ENCODE measurements at regions not wholly inside any gene's neighbourhood (a gene's known extent, or its start where the extent isn't known, plus 50 kb on each side); places are given as distances from the start of the nearest gene placed in this dataset.

- no peak overlapping the region for H3K4me3 ChIP-seq (replicated peaks in 1 of 4; ENCODE audit: control extremely low read depth in 1 of 4, insufficient read depth in 1 of 4, low read depth in 3 of 4, low read length in 4 of 4)
- H3K4me1 ChIP-seq (ENCODE audit: control insufficient read depth, extremely low read depth, insufficient read depth, low read length), result no peaks in the 10 kb centered on the region
- H3K9ac ChIP-seq (ENCODE audit: insufficient read depth, low read length), result no peak overlapping the region
- H2AFZ ChIP-seq (ENCODE audit: low read length), result no peak overlapping the region
- no peaks in the 10 kb centered on the region for H4K20me1 ChIP-seq (ENCODE audit: control insufficient read depth, extremely low read depth, insufficient read depth, low read length)
- no peak for DNase-seq (ENCODE audit: low read depth in 2 of 2)
- TF ChIP-seq EZH2 (IDR thresholded peaks at IDR 0.05; ENCODE audit: low read length, missing control alignments) (no peak), CTCF (conservative IDR thresholded peaks at IDR 0.05 in 1 of 2, IDR thresholded peaks at IDR 0.05 in 1 of 2; ENCODE audit: low read depth in 1 of 2, low read length in 2 of 2) (no peak)
- H3K79me2 ChIP-seq (ENCODE audit: control insufficient read depth, insufficient read depth, low read length), result no peaks in the 10 kb centered on the region
- H3K36me3 ChIP-seq (ENCODE audit: control insufficient read depth, insufficient read depth, low read length), result no peaks in the 10 kb centered on the region
- no peak overlapping the region for H3K4me2 ChIP-seq (ENCODE audit: extremely low read depth, insufficient read depth, low read length)
- no peak overlapping the region for H3K27ac ChIP-seq (ENCODE audit: insufficient read depth, low read length)
- no peaks in the 10 kb centered on the region for H3K9me3 ChIP-seq (ENCODE audit: control insufficient read depth, insufficient read depth, low read depth, low read length)
- H3K27me3 ChIP-seq (ENCODE audit: control insufficient read depth, insufficient read depth, low read length), result no peaks in the 10 kb centered on the region
Observed at GRCh38 chr11:16410479-16410878, 54.1 kb upstream of the SOX6 start.

GRCh38 chr11:16408619-16409018 lies 52.3 kb upstream of the SOX6 start:
- H3K27ac ChIP-seq (ENCODE audit: insufficient read depth, low read length), result no peak overlapping the region
- H4K20me1 ChIP-seq (ENCODE audit: control insufficient read depth, extremely low read depth, insufficient read depth, low read length), result no peaks in the 10 kb centered on the region
- no peak for DNase-seq (ENCODE audit: low read depth in 2 of 2)
- H3K4me3 ChIP-seq (replicated peaks in 1 of 4; ENCODE audit: control extremely low read depth in 1 of 4, insufficient read depth in 1 of 4, low read depth in 3 of 4, low read length in 4 of 4), result no peak overlapping the region
- H3K27me3 ChIP-seq (ENCODE audit: control insufficient read depth, insufficient read depth, low read length), result no peaks in the 10 kb centered on the region
- H3K79me2 ChIP-seq (ENCODE audit: control insufficient read depth, insufficient read depth, low read length), result no peaks in the 10 kb centered on the region
- no peak overlapping the region for H2AFZ ChIP-seq (ENCODE audit: low read length)
- H3K9me3 ChIP-seq (ENCODE audit: control insufficient read depth, insufficient read depth, low read depth, low read length), result no peaks in the 10 kb centered on the region
- no peak overlapping the region for H3K9ac ChIP-seq (ENCODE audit: insufficient read depth, low read length)
- no peaks in the 10 kb centered on the region for H3K4me1 ChIP-seq (ENCODE audit: control insufficient read depth, extremely low read depth, insufficient read depth, low read length)
- no peak overlapping the region for H3K4me2 ChIP-seq (ENCODE audit: extremely low read depth, insufficient read depth, low read length)
- TF ChIP-seq EZH2 (IDR thresholded peaks at IDR 0.05; ENCODE audit: low read length, missing control alignments), result no peak
- no peak for TF ChIP-seq CTCF (conservative IDR thresholded peaks at IDR 0.05 in 1 of 2, IDR thresholded peaks at IDR 0.05 in 1 of 2; ENCODE audit: low read depth in 1 of 2, low read length in 2 of 2)
- H3K36me3 ChIP-seq (ENCODE audit: control insufficient read depth, insufficient read depth, low read length), result no peaks in the 10 kb centered on the region

- H4K20me1 ChIP-seq (ENCODE audit: control insufficient read depth, extremely low read depth, insufficient read depth, low read length), result no peaks in the 10 kb centered on the region
- no peak overlapping the region for H3K9ac ChIP-seq (ENCODE audit: insufficient read depth, low read length)
- no peak overlapping the region for H3K27ac ChIP-seq (ENCODE audit: insufficient read depth, low read length)
- H2AFZ ChIP-seq (ENCODE audit: low read length), result no peak overlapping the region
- no peak overlapping the region for H3K4me2 ChIP-seq (ENCODE audit: extremely low read depth, insufficient read depth, low read length)
- H3K4me3 ChIP-seq (replicated peaks in 1 of 4; ENCODE audit: control extremely low read depth in 1 of 4, insufficient read depth in 1 of 4, low read depth in 3 of 4, low read length in 4 of 4), result no peak overlapping the region
- H3K27me3 ChIP-seq (ENCODE audit: control insufficient read depth, insufficient read depth, low read length), result no peaks in the 10 kb centered on the region
- H3K36me3 ChIP-seq (ENCODE audit: control insufficient read depth, insufficient read depth, low read length), result no peaks in the 10 kb centered on the region
- H3K9me3 ChIP-seq (ENCODE audit: control insufficient read depth, insufficient read depth, low read depth, low read length), result no peaks in the 10 kb centered on the region
- H3K79me2 ChIP-seq (ENCODE audit: control insufficient read depth, insufficient read depth, low read length), result no peaks in the 10 kb centered on the region
- DNase-seq (ENCODE audit: low read depth in 2 of 2), result peak; percentile 4 to 36
- no peaks in the 10 kb centered on the region for H3K4me1 ChIP-seq (ENCODE audit: control insufficient read depth, extremely low read depth, insufficient read depth, low read length)
- TF ChIP-seq EZH2 (IDR thresholded peaks at IDR 0.05; ENCODE audit: low read length, missing control alignments) (no peak), CTCF (conservative IDR thresholded peaks at IDR 0.05 in 1 of 2, IDR thresholded peaks at IDR 0.05 in 1 of 2; ENCODE audit: low read depth in 1 of 2, low read length in 2 of 2) (no peak)
Observed at GRCh38 chr11:16406226-16406625, 49.9 kb upstream of the SOX6 start.

All from fibroblast of lung (primary cell).